Urothelium cell line (cell line): ENCODE measurements at regions not wholly inside any gene's neighbourhood (a gene's known extent, or its start where the extent isn't known, plus 50 kb on each side); places are given as distances from the start of the nearest gene placed in this dataset.

Experiments used
- DNase-seq: peaks from one replicate; pipeline ENCODE4 v3.0.0; 2011; ENCODE audit warnings: low spot score, mixed read lengths
- FAIRE-seq: peaks from 2 replicates; lab custom pipeline; 2011; peaks lifted over from hg19 to GRCh38; lab: Jason Lieb, UNC

DNA sequence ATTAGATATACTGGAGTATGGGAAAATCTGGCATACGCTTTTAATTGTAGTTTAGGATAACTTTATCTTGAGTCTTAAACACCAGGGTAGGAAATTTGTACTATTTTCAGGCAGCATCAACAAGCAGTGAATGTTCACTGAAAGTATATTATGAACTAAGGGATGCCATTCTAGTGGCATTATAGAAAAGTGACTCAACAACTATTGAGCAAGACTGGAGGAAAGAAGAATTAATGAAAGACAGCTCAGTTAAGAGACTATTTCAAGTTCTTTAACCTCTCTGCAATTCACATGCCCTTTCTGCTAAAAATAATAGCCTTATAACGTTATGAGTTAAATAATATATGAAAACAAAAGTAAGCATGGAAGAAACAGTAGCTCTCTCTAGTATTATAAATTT, 343.1 kb downstream of the FSCB start:
- FAIRE-seq, result no peak
- DNase-seq, result no peak

DNA sequence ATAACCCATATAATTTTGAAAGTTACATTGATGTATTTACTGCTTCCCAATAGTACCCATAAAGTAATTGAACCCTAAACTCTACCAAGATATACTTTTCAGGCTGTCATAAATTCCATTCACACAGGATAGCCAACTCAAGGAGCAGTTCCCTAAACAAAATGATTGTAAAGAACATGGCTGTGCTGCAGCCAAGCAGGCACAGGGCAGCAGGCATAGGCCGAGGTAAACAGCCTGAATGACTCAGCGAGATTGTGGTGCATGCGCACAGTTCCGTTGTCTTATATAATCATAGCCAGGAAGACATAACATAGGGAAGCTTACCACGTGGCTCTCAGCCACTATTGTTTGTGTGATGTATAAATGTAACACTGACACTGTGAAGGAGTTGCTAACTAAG, 344.9 kb downstream of the FSCB start:
- FAIRE-seq (no peak), DNase-seq (no peak)

GRCh38 chr14:44154874-44155273, 352.2 kb downstream of the FSCB start:
- DNase-seq, result no peak
- no peak for FAIRE-seq

DNA sequence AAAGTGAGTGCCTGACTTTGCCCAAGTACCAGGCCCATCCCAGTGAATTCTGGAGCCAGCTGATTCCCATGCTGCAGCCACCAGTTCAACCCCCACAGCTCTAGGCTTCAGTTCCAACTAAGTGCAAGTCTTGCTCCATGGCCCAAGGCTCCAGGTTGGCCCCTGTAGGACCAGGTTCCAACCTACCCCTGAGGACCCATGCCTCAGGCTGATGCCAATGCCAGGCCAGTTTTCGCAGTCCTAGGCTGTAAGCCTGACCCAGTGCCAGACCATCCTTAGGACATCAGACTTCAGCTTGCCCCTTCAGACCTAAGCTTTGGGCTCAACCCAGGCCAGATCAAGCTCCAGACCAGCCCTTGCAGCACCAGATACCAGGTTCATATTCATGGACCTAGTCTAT, 352.6 kb downstream of the FSCB start:
- no peak for FAIRE-seq
- DNase-seq, result no peak

DNA sequence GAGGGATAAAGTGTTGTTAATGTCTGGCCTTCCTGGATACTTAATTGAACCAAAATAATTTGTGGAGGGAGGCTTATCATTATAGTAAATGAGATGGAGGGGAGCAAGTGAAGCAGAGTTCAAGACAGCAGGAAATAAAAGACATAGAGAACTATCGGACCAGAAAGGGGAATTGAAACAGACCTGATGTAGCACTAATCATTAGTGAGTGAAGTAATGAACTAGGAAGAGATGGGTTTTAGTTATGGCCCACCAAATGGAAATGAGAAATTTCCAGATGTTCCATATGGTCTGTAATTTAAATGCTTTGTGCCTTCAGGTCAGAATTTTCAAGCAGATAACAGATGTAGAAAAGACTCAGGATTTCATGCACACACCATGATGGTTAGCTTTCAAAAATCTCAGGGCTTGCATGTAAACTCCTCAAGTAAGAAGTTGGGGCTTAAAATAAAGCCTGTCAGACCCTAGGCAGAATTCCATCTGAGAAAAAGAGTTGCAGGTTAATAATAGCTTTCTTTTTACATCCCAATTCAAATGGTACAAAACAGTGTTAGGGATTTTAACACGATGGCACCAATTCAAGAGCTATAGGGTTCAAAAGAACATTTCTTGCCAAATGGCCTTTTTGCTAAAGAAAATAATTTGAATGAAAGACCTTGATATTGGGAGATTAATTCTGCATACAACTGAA, 355.8 kb downstream of the FSCB start:
- no peak for FAIRE-seq

GRCh38 chr14:44149597-44149996, 357.5 kb downstream of the FSCB start:
- no peak for FAIRE-seq
- DNase-seq, result peak; percentile 9

More for the DNA sequence above, 355.8 kb downstream of the FSCB start:
- DNase-seq, result no peak

DNA sequence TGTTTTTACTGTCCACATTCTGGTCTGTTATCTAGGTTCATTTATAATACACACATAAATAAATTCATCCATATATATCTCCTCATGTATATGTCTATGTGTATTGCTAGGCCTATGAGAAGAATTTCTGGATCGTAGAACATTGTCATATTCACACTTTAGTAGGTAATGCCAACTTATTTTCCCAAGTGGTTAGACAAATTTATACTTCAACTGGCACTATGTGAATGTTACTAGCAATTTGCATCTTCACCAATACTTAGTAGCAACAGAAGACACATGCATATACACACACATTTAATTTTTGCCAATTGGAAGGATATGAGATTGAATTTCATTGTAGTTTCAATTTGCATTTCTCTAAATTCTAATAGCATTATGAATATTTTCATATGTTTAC, 365.1 kb downstream of the FSCB start:
- FAIRE-seq, result no peak

GRCh38 chr14:44135972-44136371, 371.1 kb downstream of the FSCB start:
- no peak for DNase-seq
- FAIRE-seq, result no peak

More for the DNA sequence above, 365.1 kb downstream of the FSCB start:
- DNase-seq, result no peak

GRCh38 chr14:44131861-44132260, 375.2 kb downstream of the FSCB start:
- FAIRE-seq (no peak), DNase-seq (no peak)

DNA sequence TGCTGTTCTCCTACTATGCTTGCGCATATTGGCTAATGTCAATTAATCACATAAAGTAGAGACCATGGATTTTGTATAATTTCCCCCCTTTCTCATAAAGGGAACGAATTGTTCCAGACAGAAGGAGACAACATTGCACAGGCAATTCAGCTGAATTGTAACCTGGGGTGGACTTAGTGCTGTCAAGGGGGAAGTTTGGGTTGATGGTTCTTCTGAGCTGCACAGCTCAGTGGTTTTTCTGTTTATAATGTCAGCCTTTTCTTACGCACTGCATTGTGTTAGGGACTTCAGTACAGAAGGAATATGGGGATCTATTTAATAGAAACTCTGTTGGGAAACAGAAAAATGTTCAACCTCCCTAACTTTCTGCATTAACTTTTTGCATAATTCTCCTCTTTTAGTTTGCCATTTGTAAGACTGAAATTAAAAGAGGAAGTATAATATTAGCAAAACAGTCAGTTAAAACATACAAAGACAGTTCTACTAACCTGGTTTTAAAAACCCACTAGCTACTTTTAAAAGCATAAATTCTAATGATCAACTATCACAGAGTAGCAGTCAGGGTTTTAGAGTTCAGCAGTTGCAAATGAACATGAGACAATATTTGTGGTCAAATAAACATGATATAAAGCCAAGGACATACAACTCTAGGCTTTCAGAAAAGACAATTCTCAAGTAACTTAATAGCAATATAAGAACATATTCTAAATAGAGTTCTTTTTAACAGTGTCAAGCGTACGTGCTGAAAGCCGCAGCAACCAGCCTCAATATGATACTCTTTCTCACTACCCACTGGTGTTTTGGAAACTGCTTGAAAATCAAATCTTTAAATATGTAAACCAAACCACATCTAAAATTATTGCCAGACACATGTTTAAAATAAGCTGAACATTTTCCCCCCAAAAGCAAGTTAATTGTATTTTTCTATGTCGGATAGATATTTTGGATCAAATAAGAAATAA, 393.0 kb downstream of the FSCB start:
- FAIRE-seq, result no peak
- DNase-seq, result no peak

DNA sequence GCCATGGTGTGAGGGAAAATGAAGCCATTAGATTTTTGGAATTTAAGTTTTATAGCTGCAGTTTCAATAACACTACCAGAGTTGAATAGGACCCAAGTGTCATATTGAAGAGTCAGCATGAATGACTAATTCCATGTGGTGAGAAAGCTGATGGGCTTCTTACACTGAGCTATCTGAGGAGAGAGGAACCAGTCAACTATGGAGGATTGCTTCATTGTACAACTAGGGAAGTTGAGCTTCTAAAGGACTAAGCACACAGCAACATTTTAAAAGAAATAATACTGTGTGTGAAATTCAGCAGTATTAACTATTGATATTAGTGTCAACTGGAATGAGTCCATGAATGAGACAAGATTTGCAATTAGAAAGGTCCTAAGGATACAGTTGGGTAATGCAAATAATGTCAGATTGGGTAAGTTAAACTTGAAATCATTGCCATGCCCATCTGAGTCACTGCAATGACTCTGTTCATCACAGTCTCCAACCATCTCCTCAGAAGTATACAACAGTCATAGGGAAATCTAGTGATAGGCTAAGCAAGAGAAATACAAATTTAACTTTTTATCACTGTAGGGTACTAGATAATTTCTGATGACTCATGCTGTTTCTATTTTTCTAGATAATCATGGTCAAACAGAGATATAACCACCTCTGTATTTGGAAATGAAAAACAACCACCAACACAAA, 394.2 kb downstream of the FSCB start:
- no peak for FAIRE-seq
- DNase-seq, result no peak

DNA sequence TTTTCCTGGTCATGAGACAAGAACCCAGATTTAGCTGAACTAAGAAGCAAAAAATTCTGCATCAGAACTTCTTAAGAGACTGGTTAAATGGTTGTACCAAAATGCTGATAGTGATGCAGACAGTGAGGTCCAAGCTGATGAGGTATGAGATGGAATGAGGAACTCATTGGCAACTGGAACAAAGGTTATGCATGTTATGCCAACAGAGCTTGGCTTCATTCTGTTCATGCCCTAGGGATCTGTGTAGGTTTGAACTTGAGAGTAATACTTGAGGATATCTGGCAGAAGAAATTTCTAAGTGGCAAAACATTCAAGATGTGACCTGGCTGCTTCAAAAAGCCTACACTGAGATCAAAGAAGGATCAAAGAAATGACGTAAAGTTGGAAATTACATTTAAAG, 398.0 kb downstream of the FSCB start:
- no peak for DNase-seq
- no peak for FAIRE-seq

- FAIRE-seq, result no peak
- DNase-seq, result peak; percentile 4
These were observed 398.5 kb downstream of the FSCB start for GRCh38 chr14:44108601-44109000.

DNA sequence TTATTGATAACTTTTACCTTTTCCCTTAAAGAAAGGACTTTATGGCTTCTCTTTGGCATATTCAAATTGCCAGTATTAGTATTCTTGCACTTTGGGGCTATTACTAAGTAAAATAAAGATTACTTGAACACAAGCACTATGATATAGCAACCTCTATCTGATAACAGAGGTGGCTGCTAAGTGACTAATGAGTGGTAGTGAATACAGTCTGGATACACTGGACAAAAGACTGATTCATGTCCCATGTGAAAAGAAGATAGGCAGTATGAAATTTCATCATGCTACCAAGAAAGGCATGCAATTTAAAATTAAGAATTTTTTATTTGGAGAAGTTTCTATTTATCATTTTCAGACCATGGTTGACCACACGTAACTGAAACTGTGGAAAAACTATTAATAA, 399.9 kb downstream of the FSCB start:
- FAIRE-seq (no peak), DNase-seq (no peak)

GRCh38 chr14:44099743-44100488, 407.2 kb downstream of the FSCB start:
- DNase-seq, result no peak
- no peak for FAIRE-seq

GRCh38 chr14:44081146-44081545, 425.9 kb downstream of the FSCB start:
- FAIRE-seq (no peak), DNase-seq (no peak)

- DNase-seq (no peak), FAIRE-seq (no peak)
These were observed 437.0 kb downstream of the FSCB start for GRCh38 chr14:44070046-44070445.

GRCh38 chr14:44053422-44053821, 453.7 kb downstream of the FSCB start:
- FAIRE-seq, result no peak
- no peak for DNase-seq

- FAIRE-seq (no peak), DNase-seq (no peak)
These were observed 465.4 kb downstream of the FSCB start for GRCh38 chr14:44041700-44042099.

GRCh38 chr14:44040561-44040960, 466.5 kb downstream of the FSCB start:
- DNase-seq (no peak), FAIRE-seq (no peak)

DNA sequence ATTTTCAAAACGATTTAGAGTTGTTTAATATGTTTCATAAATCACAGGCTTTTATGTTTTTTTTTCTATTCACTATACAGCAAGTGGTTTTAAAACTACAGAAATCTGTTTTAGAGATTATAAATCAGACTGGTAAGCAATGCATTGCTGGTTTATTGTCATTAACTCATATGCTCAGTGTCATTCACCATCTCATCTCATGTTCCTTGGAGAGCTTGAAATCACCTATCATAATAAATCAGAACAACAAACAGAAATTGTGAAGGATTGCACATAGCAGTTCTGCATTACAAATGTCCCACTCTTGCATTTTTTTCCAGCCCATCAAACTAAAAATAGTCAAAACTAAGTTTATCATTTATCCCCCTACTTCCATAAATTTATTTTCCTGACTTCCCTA, 470.8 kb downstream of the FSCB start:
- no peak for DNase-seq
- no peak for FAIRE-seq
